OCI-LY7 (cell line): ENCODE measurements at regions not wholly inside any gene's neighbourhood (a gene's known extent, or its start where the extent isn't known, plus 50 kb on each side); places are given as distances from the start of the nearest gene placed in this dataset.

Source experiments
- BruUV-seq: library from RNA; stranded (reverse); fragments of 400-500 nt; replicated peaks from 2 replicates; lab custom pipeline; 2021; lab: Mats Ljungman, UMichigan
- CTCF ChIA-PET: fragments of 300-600 bp; sonication (Branson Sonifier 250); formaldehyde crosslinking; loops from one replicate; lab custom pipeline; 2022; ENCODE audit warnings: antibody characterized with exemption; ENCODE audit not compliant: unreplicated experiment; lab: Charles Lee
- POLR2A ChIA-PET: fragments of 300-600 bp; sonication (Branson Sonifier 250); formaldehyde crosslinking; loops from one replicate; lab custom pipeline; 2022; ENCODE audit warnings: antibody characterized with exemption; lab: Charles Lee
- DNase-seq: peaks from one replicate; pipeline ENCODE4 v3.0.0-alpha.2; 2015; ENCODE audit warnings: low spot score
- H2AFZ ChIP-seq: fragments of 200-600 bp; sonication (generic), shearing (Covaris generic); 2 replicates; pipeline ENCODE4 v1.6.1; 2014; ENCODE audit warnings: mild to moderate bottlenecking, antibody characterized with exemption, low read length, moderate library complexity
- H3K27ac ChIP-seq: fragments of 200-600 bp; sonication (generic); 2 replicates; pipeline ENCODE4 v1.5.1; 2014; ENCODE audit warnings: mixed run types, low read depth, mild to moderate bottlenecking, moderate library complexity, low read length, inconsistent platforms; ENCODE audit not compliant: poor library complexity, severe bottlenecking
- H3K36me3 ChIP-seq: fragments of 200-600 bp; sonication (generic); 2 replicates; pipeline ENCODE4 v1.6.1; 2014; ENCODE audit warnings: mild to moderate bottlenecking, antibody characterized with exemption, low read length, moderate library complexity, mixed read lengths; ENCODE audit not compliant: insufficient read depth
- H3K4me1 ChIP-seq: fragments of 200-600 bp; sonication (generic); 2 replicates; pipeline ENCODE4 v1.5.1; 2014; ENCODE audit warnings: mild to moderate bottlenecking, low read length; ENCODE audit not compliant: insufficient read depth, poor library complexity, severe bottlenecking
- H3K4me2 ChIP-seq: fragments of 200-600 bp; sonication (generic); 2 replicates; pipeline ENCODE4 v1.6.1; 2014; ENCODE audit warnings: mild to moderate bottlenecking, low read length
- H3K4me3 ChIP-seq: fragments of 200-600 bp; sonication (generic); 2 replicates; pipeline ENCODE4 v1.5.1; 2014; ENCODE audit warnings: mild to moderate bottlenecking, low read depth, low read length; ENCODE audit not compliant: poor library complexity, severe bottlenecking
- H3K79me2 ChIP-seq: fragments of 200-600 bp; sonication (generic); 2 replicates; pipeline ENCODE4 v1.6.1; 2016; ENCODE audit warnings: low read depth, mild to moderate bottlenecking, low read length, moderate library complexity, mixed read lengths; ENCODE audit not compliant: insufficient read depth
- H3K9me2 ChIP-seq: fragments of 200-600 bp; sonication (generic); 2 replicates; pipeline ENCODE4 v1.6.1; 2016; ENCODE audit warnings: mild to moderate bottlenecking, low read length, mixed read lengths; ENCODE audit not compliant: insufficient read depth
- H3K9me3 ChIP-seq: fragments of 200-600 bp; sonication (generic); 2 replicates; pipeline ENCODE4 v1.6.1; 2014; ENCODE audit warnings: mild to moderate bottlenecking, mixed run types, low read length, mixed read lengths
- H4K20me1 ChIP-seq: fragments of 200-600 bp; sonication (generic); 2 replicates; pipeline ENCODE4 v1.6.1; 2014; ENCODE audit warnings: mild to moderate bottlenecking, antibody characterized with exemption, low read length, moderate library complexity, mixed read lengths; ENCODE audit not compliant: insufficient read depth
- CTCF ChIP-seq: fragments of 200-600 bp; sonication (generic); conservative IDR thresholded peaks from 2 replicates; pipeline ENCODE4 v1.5.1; 2014; ENCODE audit warnings: mild to moderate bottlenecking, antibody characterized with exemption, low read length, moderate library complexity, mixed read lengths
- EZH2phosphoT487 ChIP-seq: fragments of 200-600 bp; sonication (generic); IDR thresholded peaks from 2 replicates; pipeline ENCODE4 v1.6.1; 2018; ENCODE audit warnings: low read depth, borderline replicate concordance, mild to moderate bottlenecking, mixed run types, antibody characterized with exemption, low read length, moderate library complexity, mixed read lengths
- intact Hi-C: fragments of 100-400 bp; cut with micrococcal nuclease; formaldehyde crosslinking; loops from one replicate; pipeline ENCODE4 v1.10.0; 2022; ENCODE audit not compliant: unreplicated experiment

- H3K9me2 ChIP-seq = no peaks in the 10 kb centered on the region
- intact Hi-C loops = no loop called here
- no peaks in the 10 kb centered on the region for H4K20me1 ChIP-seq
- H3K4me2 ChIP-seq = no peak overlapping the region
- H3K36me3 ChIP-seq = no peaks in the 10 kb centered on the region
- no peaks in the 10 kb centered on the region for H3K9me3 ChIP-seq
- CTCF ChIA-PET = no interaction called here
- no peak overlapping the region for H2AFZ ChIP-seq
- H3K4me3 ChIP-seq = no peak overlapping the region
- DNase-seq = no peak
- no TSS peak for BruUV-seq
- TF ChIP-seq EZH2phosphoT487 (no peak), CTCF (no peak)
- H3K27ac ChIP-seq = no peak overlapping the region
- no peaks in the 10 kb centered on the region for H3K79me2 ChIP-seq
- POLR2A ChIA-PET = no interaction called here
- no peaks in the 10 kb centered on the region for H3K4me1 ChIP-seq
Observed at GRCh38 chr14:66116732-66117131, 369.4 kb upstream of the CCDC196 start.

- POLR2A ChIA-PET = interaction anchor here (1.1 kb wide), 1 partner anchor 13 kb away, joined by 3 read pairs; no protein-coding TSS in a partner anchor
- Histone ChIP-seq H3K36me3 (no peaks in the 10 kb centered on the region), H3K9me3 (no peaks in the 10 kb centered on the region), H3K27ac (no peak overlapping the region), H3K4me2 (no peak overlapping the region), H4K20me1 (no peaks in the 10 kb centered on the region), H2AFZ (no peak overlapping the region), H3K4me3 (no peak overlapping the region), H3K4me1 (no peaks in the 10 kb centered on the region), H3K9me2 (no peaks in the 10 kb centered on the region), H3K79me2 (no peaks in the 10 kb centered on the region)
- TF ChIP-seq CTCF = no peak
- no peak for TF ChIP-seq EZH2phosphoT487
- intact Hi-C loops = no loop called here
- no peak for DNase-seq
- CTCF ChIA-PET = no interaction called here
- BruUV-seq = no TSS peak
Observed at GRCh38 chr14:66117600-66117999, 368.6 kb upstream of the CCDC196 start.

GRCh38 chr14:66119606-66120231 lies 366.5 kb upstream of the CCDC196 start:
- TF ChIP-seq EZH2phosphoT487 = no peak
- no peak for TF ChIP-seq CTCF
- Histone ChIP-seq H2AFZ (no peak overlapping the region), H3K79me2 (no peaks in the 10 kb centered on the region), H3K4me2 (no peak overlapping the region), H3K4me3 (no peak overlapping the region), H3K9me3 (no peaks in the 10 kb centered on the region), H3K27ac (no peak overlapping the region), H3K36me3 (no peaks in the 10 kb centered on the region), H3K4me1 (no peaks in the 10 kb centered on the region), H3K9me2 (no peaks in the 10 kb centered on the region), H4K20me1 (no peaks in the 10 kb centered on the region)
- ChIA-PET CTCF (no interaction called here), POLR2A (no interaction called here)
- BruUV-seq = no TSS peak
- no peak for DNase-seq
- intact Hi-C loops = no loop called here
